OCI-LY3 (cell line): ENCODE measurements at regions not wholly inside any gene's neighbourhood (a gene's known extent, or its start where the extent isn't known, plus 50 kb on each side); places are given as distances from the start of the nearest gene placed in this dataset.

Experiments
- H2AFZ ChIP-seq: fragments of 200-600, 300-600 bp; shearing (Covaris generic); 2 replicates; pipeline ENCODE4 v1.6.0; 2014; ENCODE audit warnings: antibody characterized with exemption, low read depth, low read length
- H3K27ac ChIP-seq: fragments of 200-600, 300-600 bp; sonication (generic); 2 replicates; pipeline ENCODE4 v1.5.1; 2014; ENCODE audit warnings: mild to moderate bottlenecking, low read length, moderate library complexity, mixed read lengths
- H3K27me3 ChIP-seq: fragments of 200-600, 300-600 bp; sonication (generic); 2 replicates; pipeline ENCODE4 v1.6.1; 2014; ENCODE audit warnings: low read depth, low read length, mixed read lengths
- H3K36me3 ChIP-seq: fragments of 200-600, 300-600 bp; sonication (generic); replicated peaks from 2 replicates; pipeline ENCODE3; 2014; ENCODE audit warnings: low read depth, low read length, mixed read lengths
- H3K4me1 ChIP-seq: fragments of 300-600, 200-600 bp; sonication (generic); 2 replicates; pipeline ENCODE4 v1.6.1; 2014; ENCODE audit warnings: low read length, mixed read lengths
- H3K4me2 ChIP-seq: fragments of 200-600, 300-600 bp; sonication (generic); 2 replicates; pipeline ENCODE4 v1.6.1; 2014; ENCODE audit warnings: low read length, mixed read lengths
- H3K4me3 ChIP-seq: fragments of 300-600, 200-600 bp; sonication (generic); 2 replicates; pipeline ENCODE4 v1.5.1; 2014; ENCODE audit warnings: antibody characterized with exemption, mild to moderate bottlenecking, low read length, moderate library complexity
- H3K79me2 ChIP-seq: fragments of 300-600, 200-600 bp; shearing (Covaris generic); 2 replicates; pipeline ENCODE4 v1.6.1; 2014; ENCODE audit warnings: mild to moderate bottlenecking, low read length, mixed read lengths
- H3K9ac ChIP-seq: fragments of 300-600, 200-600 bp; shearing (Covaris generic); 2 replicates; pipeline ENCODE4 v1.6.0; 2014; ENCODE audit warnings: mild to moderate bottlenecking, low read length, moderate library complexity
- H3K9me3 ChIP-seq: fragments of 200-600, 300-600 bp; shearing (Covaris generic); 2 replicates; pipeline ENCODE4 v1.6.1; 2014; ENCODE audit warnings: low read length, mixed read lengths; ENCODE audit not compliant: insufficient read depth
- H4K20me1 ChIP-seq: fragments of 200-600, 300-600 bp; sonication (generic); 2 replicates; pipeline ENCODE4 v1.6.1; 2016; ENCODE audit warnings: low read length, mixed read lengths; ENCODE audit not compliant: insufficient read depth
- EZH2phosphoT487 ChIP-seq: fragments of 200-600 bp; shearing (Covaris generic); IDR thresholded peaks from 2 replicates; pipeline ENCODE4 v1.6.1; 2018; ENCODE audit warnings: antibody characterized with exemption, mixed run types, low read depth
- TF ChIP-seq, protein P1 (sequence below): fragments of 200-600, 300-600 bp; sonication (generic); IDR thresholded peaks from 2 replicates; pipeline ENCODE4 v1.5.1; 2014; ENCODE audit warnings: antibody characterized with exemption, low read length, low read depth

GRCh38 chrX:45524805-45525204, 324.1 kb upstream of the DIPK2B start:
- Histone ChIP-seq H3K27ac (no peak overlapping the region), H3K27me3 (no peaks in the 10 kb centered on the region), H3K79me2 (no peaks in the 10 kb centered on the region), H3K4me3 (no peak overlapping the region), H3K4me1 (no peaks in the 10 kb centered on the region), H3K9me3 (no peaks in the 10 kb centered on the region), H3K4me2 (no peak overlapping the region), H4K20me1 (no peaks in the 10 kb centered on the region), H3K9ac (no peak overlapping the region), H3K36me3 (no peaks in the 10 kb centered on the region), H2AFZ (no peak overlapping the region)
- TF ChIP-seq EZH2phosphoT487 = no peak
- TF ChIP-seq, protein P1, sequence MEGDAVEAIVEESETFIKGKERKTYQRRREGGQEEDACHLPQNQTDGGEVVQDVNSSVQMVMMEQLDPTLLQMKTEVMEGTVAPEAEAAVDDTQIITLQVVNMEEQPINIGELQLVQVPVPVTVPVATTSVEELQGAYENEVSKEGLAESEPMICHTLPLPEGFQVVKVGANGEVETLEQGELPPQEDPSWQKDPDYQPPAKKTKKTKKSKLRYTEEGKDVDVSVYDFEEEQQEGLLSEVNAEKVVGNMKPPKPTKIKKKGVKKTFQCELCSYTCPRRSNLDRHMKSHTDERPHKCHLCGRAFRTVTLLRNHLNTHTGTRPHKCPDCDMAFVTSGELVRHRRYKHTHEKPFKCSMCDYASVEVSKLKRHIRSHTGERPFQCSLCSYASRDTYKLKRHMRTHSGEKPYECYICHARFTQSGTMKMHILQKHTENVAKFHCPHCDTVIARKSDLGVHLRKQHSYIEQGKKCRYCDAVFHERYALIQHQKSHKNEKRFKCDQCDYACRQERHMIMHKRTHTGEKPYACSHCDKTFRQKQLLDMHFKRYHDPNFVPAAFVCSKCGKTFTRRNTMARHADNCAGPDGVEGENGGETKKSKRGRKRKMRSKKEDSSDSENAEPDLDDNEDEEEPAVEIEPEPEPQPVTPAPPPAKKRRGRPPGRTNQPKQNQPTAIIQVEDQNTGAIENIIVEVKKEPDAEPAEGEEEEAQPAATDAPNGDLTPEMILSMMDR = no peak

- H3K27me3 ChIP-seq = no peaks in the 10 kb centered on the region
Observed at GRCh38 chrX:45524296-45524695, 323.6 kb upstream of the DIPK2B start.

DNA sequence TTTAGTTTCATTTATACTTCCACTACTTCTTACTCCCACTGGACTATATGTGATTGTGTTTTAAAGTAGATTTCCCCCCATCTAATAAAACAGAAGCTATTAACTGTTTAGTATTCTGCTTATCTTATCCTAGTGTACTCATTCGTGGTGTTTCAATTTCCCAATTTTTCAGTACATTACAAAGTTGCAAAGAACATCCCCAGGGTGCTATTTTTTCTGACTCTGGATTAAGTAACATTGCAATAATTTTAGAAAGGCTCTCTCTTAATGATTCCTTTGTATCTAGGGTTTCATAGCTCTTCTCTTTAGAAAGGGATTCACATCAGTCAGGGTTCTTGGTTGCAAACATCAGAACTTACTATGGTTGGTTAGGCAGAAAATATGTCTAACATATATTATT, 317.9 kb upstream of the DIPK2B start:
- TF ChIP-seq, protein P1 = no peak
- no peak for TF ChIP-seq EZH2phosphoT487
- Histone ChIP-seq H4K20me1 (no peaks in the 10 kb centered on the region), H3K9ac (no peak overlapping the region), H3K4me1 (peaks cover 17% of the 10 kb centered on the region), H3K79me2 (no peaks in the 10 kb centered on the region), H2AFZ (no peak overlapping the region), H3K4me2 (no peak overlapping the region), H3K4me3 (no peak overlapping the region), H3K27ac (no peak overlapping the region), H3K27me3 (no peaks in the 10 kb centered on the region), H3K36me3 (no peaks in the 10 kb centered on the region), H3K9me3 (no peaks in the 10 kb centered on the region)

More at GRCh38 chrX:45524296-45524695, 323.6 kb upstream of the DIPK2B start:
- Histone ChIP-seq H3K4me1 (no peaks in the 10 kb centered on the region), H3K9me3 (no peaks in the 10 kb centered on the region), H3K36me3 (no peaks in the 10 kb centered on the region), H3K9ac (no peak overlapping the region), H3K4me3 (no peak overlapping the region), H3K79me2 (no peaks in the 10 kb centered on the region), H4K20me1 (no peaks in the 10 kb centered on the region), H2AFZ (no peak overlapping the region), H3K4me2 (no peak overlapping the region), H3K27ac (no peak overlapping the region)
- TF ChIP-seq, protein P1 = no peak
- TF ChIP-seq EZH2phosphoT487 = no peak

GRCh38 chrX:45517090-45517973, 316.7 kb upstream of the DIPK2B start:
- TF ChIP-seq EZH2phosphoT487 = no peak
- TF ChIP-seq, protein P1 = no peak
- no peaks in the 10 kb centered on the region for H4K20me1 ChIP-seq
- peak overlapping the region; percentile 17; the same call in 1 of the 2 replicates for H3K4me2 ChIP-seq
- H3K27me3 ChIP-seq = no peaks in the 10 kb centered on the region
- H3K79me2 ChIP-seq = no peaks in the 10 kb centered on the region
- H3K27ac ChIP-seq = no peak overlapping the region
- H3K4me3 ChIP-seq = no peak overlapping the region
- H3K36me3 ChIP-seq = no peaks in the 10 kb centered on the region
- no peaks in the 10 kb centered on the region for H3K9me3 ChIP-seq
- no peak overlapping the region for H2AFZ ChIP-seq
- no peak overlapping the region for H3K9ac ChIP-seq
- H3K4me1 ChIP-seq = peaks cover 17% of the 10 kb centered on the region
